HEK293 (cell line): ENCODE measurements at regions not wholly inside any gene's neighbourhood (a gene's known extent, or its start where the extent isn't known, plus 50 kb on each side); places are given as distances from the start of the nearest gene placed in this dataset.

Source experiments
- CTCF ChIA-PET: fragments of 350-600 bp; formaldehyde crosslinking; extraction: SDS; loops from one replicate; lab custom pipeline; 2021; ENCODE audit warnings: antibody characterized with exemption; lab: Yijun Ruan, JAX
- POLR2A ChIA-PET: fragments of 300-600 bp; formaldehyde crosslinking; extraction: SDS; loops from one replicate; lab custom pipeline; 2020; ENCODE audit warnings: antibody characterized with exemption, inconsistent platforms; lab: Yijun Ruan, JAX
- H3K27ac ChIP-seq: fragments of 200-500 bp; sonication (Bioruptor generic); 2 replicates; pipeline ENCODE4 v1.5.1; 2014; ENCODE audit warnings: low read depth, low read length, control low read depth, inconsistent platforms; ENCODE audit errors: extremely low read depth
- H3K36me3 ChIP-seq, 2 experiments: fragments of 200-500 bp in 1 of 2; sonication (Bioruptor generic) in 1 of 2; 1 replicate in 1 of 2; 2 replicates in 1 of 2; pipeline ENCODE4 v1.5.1; 2014 to 2017; ENCODE audit warnings: inconsistent platforms in 2 of 2, low read length in 2 of 2; ENCODE audit not compliant: control insufficient read depth in 2 of 2, insufficient read depth in 1 of 2
- H3K4me1 ChIP-seq: fragments of 200-500 bp; sonication (Bioruptor generic); 2 replicates; pipeline ENCODE4 v1.5.1; 2014; ENCODE audit warnings: mild to moderate bottlenecking, low read length, inconsistent platforms; ENCODE audit not compliant: control insufficient read depth, insufficient read depth
- H3K4me3 ChIP-seq: 2 replicates; pipeline ENCODE4 v1.5.1; 2011; ENCODE audit warnings: low read depth, mild to moderate bottlenecking, control low read depth, low read length, moderate library complexity
- H3K9me3 ChIP-seq: fragments of 200-500 bp; sonication (Bioruptor generic); 2 replicates; pipeline ENCODE4 v1.5.1; 2014; ENCODE audit warnings: low read depth, low read length, inconsistent platforms; ENCODE audit not compliant: control insufficient read depth, insufficient read depth
- GLI2 ChIP-seq: fragments of 450-650 bp; formaldehyde crosslinking; IDR thresholded peaks from 2 replicates; pipeline ENCODE4; 2017; ENCODE audit warnings: missing biosample characterization, missing genetic modification characterization, low read depth, borderline replicate concordance
- KLF17 ChIP-seq: fragments of 450-650 bp; formaldehyde crosslinking; IDR thresholded peaks from 2 replicates; pipeline ENCODE4 v1.5.1; 2016; ENCODE audit warnings: missing biosample characterization, missing genetic modification characterization
- KLF8 ChIP-seq: fragments of 450-650 bp; formaldehyde crosslinking; IDR thresholded peaks from 2 replicates; pipeline ENCODE4 v1.5.1; 2016; ENCODE audit warnings: missing biosample characterization, missing genetic modification characterization
- OSR2 ChIP-seq: fragments of 450-650 bp; formaldehyde crosslinking; IDR thresholded peaks from 2 replicates; pipeline ENCODE4 v1.5.1; 2016; ENCODE audit warnings: missing biosample characterization, missing genetic modification characterization
- SALL2 ChIP-seq: fragments of 450-650 bp; formaldehyde crosslinking; IDR thresholded peaks from 2 replicates; pipeline ENCODE4 v1.5.0; 2017; ENCODE audit warnings: missing biosample characterization, mild to moderate bottlenecking, missing genetic modification characterization, borderline replicate concordance
- SP7 ChIP-seq: fragments of 450-650 bp; formaldehyde crosslinking; IDR thresholded peaks from 2 replicates; pipeline ENCODE4 v1.5.1; 2016; ENCODE audit warnings: missing biosample characterization, missing genetic modification characterization
- TCF7L2 ChIP-seq: IDR thresholded peaks from 2 replicates; pipeline ENCODE4 v1.6.1; 2011; ENCODE audit warnings: low read depth, mild to moderate bottlenecking, inconsistent platforms, low read length, moderate library complexity, borderline replicate concordance
- WT1 ChIP-seq: fragments of 450-650 bp; formaldehyde crosslinking; IDR thresholded peaks from 2 replicates; pipeline ENCODE4 v1.5.1; 2016; ENCODE audit warnings: missing biosample characterization, missing genetic modification characterization
- ZBTB21 ChIP-seq: fragments of 450-650 bp; formaldehyde crosslinking; IDR thresholded peaks from 2 replicates; pipeline ENCODE4 v1.5.1; 2017; ENCODE audit warnings: missing biosample characterization, missing genetic modification characterization
- ZBTB48 ChIP-seq: fragments of 450-650 bp; formaldehyde crosslinking; IDR thresholded peaks from 2 replicates; pipeline ENCODE4 v1.5.1; 2016; ENCODE audit warnings: missing biosample characterization, missing genetic modification characterization
- ZEB2 ChIP-seq: fragments of 450-650 bp; formaldehyde crosslinking; IDR thresholded peaks from 2 replicates; pipeline ENCODE4 v1.5.1; 2016; ENCODE audit warnings: missing biosample characterization, missing genetic modification characterization
- ZFHX2 ChIP-seq: fragments of 450-650 bp; formaldehyde crosslinking; conservative IDR thresholded peaks from 2 replicates; pipeline ENCODE4 v1.5.1; 2016; ENCODE audit warnings: missing biosample characterization, missing genetic modification characterization
- ZNF157 ChIP-seq: fragments of 450-650 bp; formaldehyde crosslinking; IDR thresholded peaks from 2 replicates; pipeline ENCODE4 v1.5.1; 2016; ENCODE audit warnings: missing biosample characterization, missing genetic modification characterization
- ZNF221 ChIP-seq: fragments of 450-650 bp; formaldehyde crosslinking; IDR thresholded peaks from 2 replicates; pipeline ENCODE4 v1.5.1; 2017; ENCODE audit warnings: missing biosample characterization, missing genetic modification characterization, borderline replicate concordance
- ZNF394 ChIP-seq: fragments of 450-650 bp; formaldehyde crosslinking; IDR thresholded peaks from 2 replicates; pipeline ENCODE4 v1.5.1; 2016; ENCODE audit warnings: missing biosample characterization, missing genetic modification characterization, mild to moderate bottlenecking, moderate library complexity, borderline replicate concordance
- ZNF423 ChIP-seq: fragments of 450-650 bp; formaldehyde crosslinking; IDR thresholded peaks from 2 replicates; pipeline ENCODE4 v1.5.1; 2016; ENCODE audit warnings: missing biosample characterization, missing genetic modification characterization
- ZNF623 ChIP-seq: fragments of 450-650 bp; formaldehyde crosslinking; IDR thresholded peaks from 2 replicates; pipeline ENCODE4 v1.5.1; 2016; ENCODE audit warnings: missing biosample characterization, missing genetic modification characterization
- ZNF626 ChIP-seq: fragments of 450-650 bp; sonication (Bioruptor Pico); formaldehyde crosslinking; IDR thresholded peaks from 2 replicates; pipeline ENCODE4 v1.5.1; 2018; ENCODE audit warnings: missing biosample characterization, missing genetic modification characterization, inconsistent platforms
- ZNF629 ChIP-seq: fragments of 450-650 bp; formaldehyde crosslinking; IDR thresholded peaks from 2 replicates; pipeline ENCODE4 v1.5.1; 2017; ENCODE audit warnings: missing biosample characterization, missing genetic modification characterization
- ZNF639 ChIP-seq: fragments of 450-650 bp; formaldehyde crosslinking; IDR thresholded peaks from 2 replicates; pipeline ENCODE4 v1.5.1; 2016; ENCODE audit warnings: missing biosample characterization, missing genetic modification characterization
- ZNF692 ChIP-seq: fragments of 450-650 bp; formaldehyde crosslinking; IDR thresholded peaks from 2 replicates; pipeline ENCODE4 v1.5.1; 2016; ENCODE audit warnings: missing biosample characterization, missing genetic modification characterization
- ZNF843 ChIP-seq: fragments of 450-650 bp; formaldehyde crosslinking; IDR thresholded peaks from 2 replicates; pipeline ENCODE4 v1.5.1; 2016; ENCODE audit warnings: missing biosample characterization, missing genetic modification characterization
- ZSCAN23 ChIP-seq: fragments of 450-650 bp; formaldehyde crosslinking; IDR thresholded peaks from 2 replicates; pipeline ENCODE4 v1.5.1; 2016; ENCODE audit warnings: missing biosample characterization, missing genetic modification characterization

- ChIA-PET POLR2A (no interaction called here), CTCF (interaction anchor here (0.7 kb wide), 1 partner anchor 894 kb away, joined by 4 read pairs; no protein-coding TSS in a partner anchor)
- H3K36me3 ChIP-seq: no peaks in the 10 kb centered on the region
- H3K4me1 ChIP-seq: no peaks in the 10 kb centered on the region; the same call in 1 of the 2 replicates
- H3K4me3 ChIP-seq: no peak overlapping the region
- no peaks in the 10 kb centered on the region for H3K9me3 ChIP-seq
- 0 out of 2 replicates have a peak, but pooled peaks have one; percentile 38 for TF ChIP-seq ZSCAN23 (tag by site-specific recombination)
- no peak for TF ChIP-seq ZNF623 (tag by site-specific recombination)
- peak; percentile 58; the same call in 1 of the 2 replicates for TF ChIP-seq ZBTB21 (tag by site-specific recombination)
- TF ChIP-seq ZNF629 (tag by site-specific recombination): peak; percentile 83
- peak; percentile 66; the same call in 1 of the 2 replicates for TF ChIP-seq SP7 (tag by site-specific recombination)
- TF ChIP-seq TCF7L2: peak; percentile 73; the same call in 1 of the 2 replicates
- TF ChIP-seq GLI2 (tag by site-specific recombination): 0 out of 2 replicates have a peak, but pooled peaks have one; percentile 38
- TF ChIP-seq ZEB2 (tag by site-specific recombination): 0 out of 2 replicates have a peak, but pooled peaks have one; percentile 20
- TF ChIP-seq ZNF626 (tag by site-specific recombination): no peak
- 0 out of 2 replicates have a peak, but pooled peaks have one; percentile 23 for TF ChIP-seq ZNF843
- no peak for TF ChIP-seq SALL2 (tag by site-specific recombination)
- TF ChIP-seq WT1 (tag by site-specific recombination): peak; percentile 81
- peak; percentile 72; the same call in 1 of the 2 replicates for TF ChIP-seq ZNF639 (tag by site-specific recombination)
- TF ChIP-seq ZNF394: peak; percentile 27; the same call in 1 of the 2 replicates
- TF ChIP-seq ZNF692 (tag by site-specific recombination): 0 out of 2 replicates have a peak, but pooled peaks have one; percentile 12
- TF ChIP-seq ZNF221 (tag by site-specific recombination): no peak
- TF ChIP-seq OSR2 (tag by site-specific recombination): 0 out of 2 replicates have a peak, but pooled peaks have one; percentile 29
- TF ChIP-seq KLF17 (tag by site-specific recombination): 0 out of 2 replicates have a peak, but pooled peaks have one; percentile 47
- no peak for TF ChIP-seq ZBTB48
- no peak for TF ChIP-seq ZNF423 (tag by site-specific recombination)
- TF ChIP-seq KLF8 (tag by site-specific recombination): peak; percentile 65
- TF ChIP-seq, all 188 proteins: peak for 15
- H3K27ac ChIP-seq: no peak overlapping the region; the same call in 1 of the 2 replicates
These were observed 361.8 kb downstream of the GATA3 start for GRCh38 chr10:8416192-8416701.

- POLR2A ChIA-PET: no interaction called here
- CTCF ChIA-PET: interaction anchor here (0.6 kb wide), 1 partner anchor 21 kb away, joined by 3 read pairs; no protein-coding TSS in a partner anchor
- H3K4me3 ChIP-seq: no peak overlapping the region
- no peaks in the 10 kb centered on the region for H3K36me3 ChIP-seq
- no peaks in the 10 kb centered on the region; the same call in 1 of the 2 replicates for H3K4me1 ChIP-seq
- peak; percentile 63 for TF ChIP-seq ZFHX2
- no peak for TF ChIP-seq ZNF626 (tag by site-specific recombination)
- no peak for TF ChIP-seq ZNF157 (tag by site-specific recombination)
- H3K27ac ChIP-seq: no peak overlapping the region; the same call in 1 of the 2 replicates
- H3K9me3 ChIP-seq: no peaks in the 10 kb centered on the region
These were observed 362.3 kb downstream of the GATA3 start for GRCh38 chr10:8416760-8417159.
